WTC11 (cell line): ENCODE measurements at regions not wholly inside any gene's neighbourhood (a gene's known extent, or its start where the extent isn't known, plus 50 kb on each side); places are given as distances from the start of the nearest gene placed in this dataset.

ENCODE experiments used
- ATAC-seq: fragments of 200-7000 bp; cut with Tn5 transposase; 2 replicates; pipeline ENCODE4 v1.10.0; 2021; ENCODE audit warnings: mild to moderate bottlenecking, moderate library complexity
- CTCF ChIA-PET: fragments of 300-600 bp; sonication (Branson Sonifier 250); formaldehyde crosslinking; loops from one replicate; lab custom pipeline; 2021; ENCODE audit warnings: antibody characterized with exemption; lab: Charles Lee
- POLR2A ChIA-PET: fragments of 350-600 bp; sonication (Branson Sonifier 250); formaldehyde crosslinking; loops from one replicate; lab custom pipeline; 2021; ENCODE audit warnings: antibody characterized with exemption; lab: Charles Lee
- DNase-seq: peaks from one replicate; pipeline ENCODE4 v3.0.0; 2021; ENCODE audit warnings: low spot score
- H3K27ac Mint-ChIP-seq: 2 replicates; pipeline ENCODE4 v1.8.0; 2021; ENCODE audit warnings: mixed read lengths
- H3K27me3 Mint-ChIP-seq: 2 replicates; pipeline ENCODE4 v1.8.0; 2021; ENCODE audit warnings: low read depth, mild to moderate bottlenecking, moderate library complexity, mixed read lengths
- H3K36me3 Mint-ChIP-seq: 2 replicates; pipeline ENCODE4 v1.8.0; 2021; ENCODE audit warnings: mixed read lengths
- H3K4me1 Mint-ChIP-seq: 2 replicates; pipeline ENCODE4 v1.8.0; 2022; ENCODE audit warnings: mixed read lengths
- H3K4me3 Mint-ChIP-seq: 2 replicates; pipeline ENCODE4 v1.8.0; 2021; ENCODE audit warnings: mild to moderate bottlenecking, moderate library complexity, mixed read lengths
- H3K9me3 Mint-ChIP-seq: 2 replicates; pipeline ENCODE4 v1.8.0; 2021; ENCODE audit warnings: mixed read lengths
- EMX1 ChIP-seq: fragments of 250-450 bp; sonication (Bioruptor Pico); IDR thresholded peaks from 2 replicates; pipeline ENCODE4 v1.8.0; 2021; ENCODE audit warnings: mild to moderate bottlenecking
- ETV6 ChIP-seq: sonication (generic); formaldehyde crosslinking; IDR thresholded peaks from 2 replicates; pipeline ENCODE4 v1.8.1; 2022; ENCODE audit warnings: mild to moderate bottlenecking, missing genetic modification reagents
- TEAD1 ChIP-seq: sonication (generic); formaldehyde crosslinking; IDR thresholded peaks from 2 replicates; pipeline ENCODE4 v1.8.0; 2022; ENCODE audit warnings: mild to moderate bottlenecking, missing genetic modification reagents
- USF2 ChIP-seq: sonication (generic); formaldehyde crosslinking; IDR thresholded peaks from 2 replicates; pipeline ENCODE4 v1.8.1; 2023; ENCODE audit warnings: mild to moderate bottlenecking, missing genetic modification reagents, moderate library complexity
- ZNF423 ChIP-seq: fragments of 250-450 bp; sonication (Bioruptor Pico); IDR thresholded peaks from 2 replicates; pipeline ENCODE4 v2.1.2; 2022; ENCODE audit warnings: mild to moderate bottlenecking, moderate library complexity
- ZNF532 ChIP-seq: fragments of 250-450 bp; sonication (Bioruptor Pico); IDR thresholded peaks from 2 replicates; pipeline ENCODE4 v1.9.0; 2021; ENCODE audit warnings: mild to moderate bottlenecking, borderline replicate concordance
- TF ChIP-seq, protein P1 (sequence below): sonication (generic); formaldehyde crosslinking; IDR thresholded peaks from 2 replicates; pipeline ENCODE4 v1.8.0; 2023; ENCODE audit warnings: missing genetic modification reagents, mild to moderate bottlenecking, borderline replicate concordance
- TF ChIP-seq, protein P2 (sequence below): sonication (generic); formaldehyde crosslinking; IDR thresholded peaks from 2 replicates; pipeline ENCODE4 v1.8.1; 2022; ENCODE audit warnings: mild to moderate bottlenecking, missing genetic modification reagents, moderate library complexity, borderline replicate concordance
- TF ChIP-seq, protein P3 (sequence below): sonication (generic); formaldehyde crosslinking; IDR thresholded peaks from 2 replicates; pipeline ENCODE4 v1.8.0; 2022; ENCODE audit warnings: missing genetic modification reagents

GRCh38 chr14:48974994-48975393 lies 611.2 kb downstream of the RPS29 start (continued):
- TF ChIP-seq, protein P1, sequence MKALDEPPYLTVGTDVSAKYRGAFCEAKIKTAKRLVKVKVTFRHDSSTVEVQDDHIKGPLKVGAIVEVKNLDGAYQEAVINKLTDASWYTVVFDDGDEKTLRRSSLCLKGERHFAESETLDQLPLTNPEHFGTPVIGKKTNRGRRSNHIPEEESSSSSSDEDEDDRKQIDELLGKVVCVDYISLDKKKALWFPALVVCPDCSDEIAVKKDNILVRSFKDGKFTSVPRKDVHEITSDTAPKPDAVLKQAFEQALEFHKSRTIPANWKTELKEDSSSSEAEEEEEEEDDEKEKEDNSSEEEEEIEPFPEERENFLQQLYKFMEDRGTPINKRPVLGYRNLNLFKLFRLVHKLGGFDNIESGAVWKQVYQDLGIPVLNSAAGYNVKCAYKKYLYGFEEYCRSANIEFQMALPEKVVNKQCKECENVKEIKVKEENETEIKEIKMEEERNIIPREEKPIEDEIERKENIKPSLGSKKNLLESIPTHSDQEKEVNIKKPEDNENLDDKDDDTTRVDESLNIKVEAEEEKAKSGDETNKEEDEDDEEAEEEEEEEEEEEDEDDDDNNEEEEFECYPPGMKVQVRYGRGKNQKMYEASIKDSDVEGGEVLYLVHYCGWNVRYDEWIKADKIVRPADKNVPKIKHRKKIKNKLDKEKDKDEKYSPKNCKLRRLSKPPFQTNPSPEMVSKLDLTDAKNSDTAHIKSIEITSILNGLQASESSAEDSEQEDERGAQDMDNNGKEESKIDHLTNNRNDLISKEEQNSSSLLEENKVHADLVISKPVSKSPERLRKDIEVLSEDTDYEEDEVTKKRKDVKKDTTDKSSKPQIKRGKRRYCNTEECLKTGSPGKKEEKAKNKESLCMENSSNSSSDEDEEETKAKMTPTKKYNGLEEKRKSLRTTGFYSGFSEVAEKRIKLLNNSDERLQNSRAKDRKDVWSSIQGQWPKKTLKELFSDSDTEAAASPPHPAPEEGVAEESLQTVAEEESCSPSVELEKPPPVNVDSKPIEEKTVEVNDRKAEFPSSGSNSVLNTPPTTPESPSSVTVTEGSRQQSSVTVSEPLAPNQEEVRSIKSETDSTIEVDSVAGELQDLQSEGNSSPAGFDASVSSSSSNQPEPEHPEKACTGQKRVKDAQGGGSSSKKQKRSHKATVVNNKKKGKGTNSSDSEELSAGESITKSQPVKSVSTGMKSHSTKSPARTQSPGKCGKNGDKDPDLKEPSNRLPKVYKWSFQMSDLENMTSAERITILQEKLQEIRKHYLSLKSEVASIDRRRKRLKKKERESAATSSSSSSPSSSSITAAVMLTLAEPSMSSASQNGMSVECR (CRISPR knock-in tag): no peak
- TF ChIP-seq, protein P2, sequence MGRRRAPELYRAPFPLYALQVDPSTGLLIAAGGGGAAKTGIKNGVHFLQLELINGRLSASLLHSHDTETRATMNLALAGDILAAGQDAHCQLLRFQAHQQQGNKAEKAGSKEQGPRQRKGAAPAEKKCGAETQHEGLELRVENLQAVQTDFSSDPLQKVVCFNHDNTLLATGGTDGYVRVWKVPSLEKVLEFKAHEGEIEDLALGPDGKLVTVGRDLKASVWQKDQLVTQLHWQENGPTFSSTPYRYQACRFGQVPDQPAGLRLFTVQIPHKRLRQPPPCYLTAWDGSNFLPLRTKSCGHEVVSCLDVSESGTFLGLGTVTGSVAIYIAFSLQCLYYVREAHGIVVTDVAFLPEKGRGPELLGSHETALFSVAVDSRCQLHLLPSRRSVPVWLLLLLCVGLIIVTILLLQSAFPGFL (CRISPR knock-in tag): no peak
- TF ChIP-seq ETV6 (CRISPR knock-in tag): no peak

DNA sequence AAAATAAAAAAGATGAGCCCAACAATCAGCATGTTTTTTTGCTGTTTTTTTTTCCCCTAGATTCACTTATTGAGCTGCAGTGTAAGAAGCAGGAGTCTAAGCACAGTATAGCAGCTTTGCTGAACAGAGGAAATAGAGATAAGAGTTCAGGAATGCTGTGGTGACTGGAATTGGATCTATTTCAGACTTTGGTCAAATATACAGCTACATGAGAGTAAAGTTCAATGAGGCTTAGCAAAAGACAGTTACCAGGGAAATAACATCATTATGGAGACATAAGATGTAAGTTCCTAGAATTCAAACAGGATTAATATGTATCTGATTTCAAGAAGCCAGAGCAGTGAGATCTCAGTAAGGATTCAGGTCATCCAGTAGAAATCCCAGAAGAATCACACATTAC lies 613.0 kb downstream of the RPS29 start:
- Mint-ChIP-seq H3K27ac (no peak overlapping the region), H3K36me3 (peaks cover 5% of the 10 kb centered on the region), H3K4me3 (no peak overlapping the region), H3K9me3 (peaks cover 31% of the 10 kb centered on the region), H3K27me3 (no peaks in the 10 kb centered on the region), H3K4me1 (no peaks in the 10 kb centered on the region)
- POLR2A ChIA-PET: no interaction called here
- DNase-seq (no peak), ATAC-seq (no peak)
- TF ChIP-seq TEAD1: no peak
- TF ChIP-seq, protein P3, sequence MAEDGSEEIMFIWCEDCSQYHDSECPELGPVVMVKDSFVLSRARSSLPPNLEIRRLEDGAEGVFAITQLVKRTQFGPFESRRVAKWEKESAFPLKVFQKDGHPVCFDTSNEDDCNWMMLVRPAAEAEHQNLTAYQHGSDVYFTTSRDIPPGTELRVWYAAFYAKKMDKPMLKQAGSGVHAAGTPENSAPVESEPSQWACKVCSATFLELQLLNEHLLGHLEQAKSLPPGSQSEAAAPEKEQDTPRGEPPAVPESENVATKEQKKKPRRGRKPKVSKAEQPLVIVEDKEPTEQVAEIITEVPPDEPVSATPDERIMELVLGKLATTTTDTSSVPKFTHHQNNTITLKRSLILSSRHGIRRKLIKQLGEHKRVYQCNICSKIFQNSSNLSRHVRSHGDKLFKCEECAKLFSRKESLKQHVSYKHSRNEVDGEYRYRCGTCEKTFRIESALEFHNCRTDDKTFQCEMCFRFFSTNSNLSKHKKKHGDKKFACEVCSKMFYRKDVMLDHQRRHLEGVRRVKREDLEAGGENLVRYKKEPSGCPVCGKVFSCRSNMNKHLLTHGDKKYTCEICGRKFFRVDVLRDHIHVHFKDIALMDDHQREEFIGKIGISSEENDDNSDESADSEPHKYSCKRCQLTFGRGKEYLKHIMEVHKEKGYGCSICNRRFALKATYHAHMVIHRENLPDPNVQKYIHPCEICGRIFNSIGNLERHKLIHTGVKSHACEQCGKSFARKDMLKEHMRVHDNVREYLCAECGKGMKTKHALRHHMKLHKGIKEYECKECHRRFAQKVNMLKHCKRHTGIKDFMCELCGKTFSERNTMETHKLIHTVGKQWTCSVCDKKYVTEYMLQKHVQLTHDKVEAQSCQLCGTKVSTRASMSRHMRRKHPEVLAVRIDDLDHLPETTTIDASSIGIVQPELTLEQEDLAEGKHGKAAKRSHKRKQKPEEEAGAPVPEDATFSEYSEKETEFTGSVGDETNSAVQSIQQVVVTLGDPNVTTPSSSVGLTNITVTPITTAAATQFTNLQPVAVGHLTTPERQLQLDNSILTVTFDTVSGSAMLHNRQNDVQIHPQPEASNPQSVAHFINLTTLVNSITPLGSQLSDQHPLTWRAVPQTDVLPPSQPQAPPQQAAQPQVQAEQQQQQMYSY (CRISPR knock-in tag): no peak
- no peak for TF ChIP-seq ZNF423 (CRISPR knock-in tag)
- TF ChIP-seq EMX1 (CRISPR knock-in tag): no peak
- no peak for TF ChIP-seq ZNF532 (CRISPR knock-in tag)
- no peak for TF ChIP-seq USF2 (CRISPR knock-in tag)
- CTCF ChIA-PET: no interaction called here
